Effector memory CD8-positive, alpha-beta T cell (primary cell): ENCODE measurements at regions not wholly inside any gene's neighbourhood (a gene's known extent, or its start where the extent isn't known, plus 50 kb on each side); places are given as distances from the start of the nearest gene placed in this dataset.

Experiments
- ATAC-seq: fragments of 150-1000 bp; cut with Tn5 transposase; replicated peaks from 2 replicates; pipeline ENCODE4 v1.10.0; 2021; ENCODE audit warnings: mild to moderate bottlenecking, moderate library complexity
- DNase-seq, 3 experiments: peaks; one replicate each; pipeline ENCODE4 v3.0.0; 2021
- H3K27ac Mint-ChIP-seq, 2 donors: one replicate each; pipeline ENCODE4 v1.8.0; 2022; ENCODE audit warnings: mild to moderate bottlenecking in 2 of 2, mixed read lengths in 2 of 2, moderate library complexity in 2 of 2
- H3K27me3 Mint-ChIP-seq, 2 donors: one replicate each; pipeline ENCODE4 v1.8.0; 2022; ENCODE audit warnings: mixed read lengths in 2 of 2
- H3K36me3 Mint-ChIP-seq: one replicate; pipeline ENCODE4 v1.8.0; 2022; ENCODE audit warnings: mild to moderate bottlenecking, moderate library complexity, mixed read lengths; ENCODE audit not compliant: insufficient read depth
- H3K4me1 Mint-ChIP-seq, 2 donors: one replicate each; pipeline ENCODE4 v1.8.0; 2022; ENCODE audit warnings: low read depth in 2 of 2, mixed read lengths in 2 of 2
- H3K4me3 Mint-ChIP-seq, 2 donors: one replicate each; pipeline ENCODE4 v1.8.0; 2022; ENCODE audit warnings: mild to moderate bottlenecking in 2 of 2, mixed read lengths in 2 of 2, moderate library complexity in 2 of 2
- H3K9me3 Mint-ChIP-seq, 2 donors: one replicate each; pipeline ENCODE4 v1.8.0; 2022; ENCODE audit warnings: mixed read lengths in 2 of 2

- no peak for ATAC-seq
- DNase-seq: no peak
- peaks cover 10 to 18% of the 10 kb centered on the region in 2 donors for H3K27me3 Mint-ChIP-seq
- H3K4me3 Mint-ChIP-seq: no peak overlapping the region
- H3K9me3 Mint-ChIP-seq: no peaks in the 10 kb centered on the region
- H3K4me1 Mint-ChIP-seq: no peaks in the 10 kb centered on the region
- no peaks in the 10 kb centered on the region for H3K36me3 Mint-ChIP-seq
- H3K27ac Mint-ChIP-seq: no peak overlapping the region
Observed at GRCh38 chr1:208357644-208358507, 113.7 kb upstream of the PLXNA2 start.

GRCh38 chr1:208358651-208359050 lies 114.5 kb upstream of the PLXNA2 start:
- H3K9me3 Mint-ChIP-seq: no peaks in the 10 kb centered on the region
- no peaks in the 10 kb centered on the region for H3K36me3 Mint-ChIP-seq
- ATAC-seq (no peak), DNase-seq (no peak)
- no peaks in the 10 kb centered on the region for H3K4me1 Mint-ChIP-seq
- no peak overlapping the region for H3K4me3 Mint-ChIP-seq
- no peak overlapping the region for H3K27ac Mint-ChIP-seq
- H3K27me3 Mint-ChIP-seq: peaks cover 18 to 26% of the 10 kb centered on the region in 2 donors

- no peak overlapping the region for H3K4me3 Mint-ChIP-seq
- H3K4me1 Mint-ChIP-seq: no peaks in the 10 kb centered on the region
- no peaks in the 10 kb centered on the region for H3K36me3 Mint-ChIP-seq
- H3K27me3 Mint-ChIP-seq: peaks cover 18 to 26% of the 10 kb centered on the region in 2 donors
- no peak for DNase-seq
- no peak overlapping the region for H3K27ac Mint-ChIP-seq
- H3K9me3 Mint-ChIP-seq: no peaks in the 10 kb centered on the region
- ATAC-seq: no peak
Observed at GRCh38 chr1:208362011-208362410, 117.8 kb upstream of the PLXNA2 start.

- no peak overlapping the region for H3K4me3 Mint-ChIP-seq
Observed at GRCh38 chr1:208366559-208366958, 122.4 kb upstream of the PLXNA2 start.

GRCh38 chr1:208369045-208369444 lies 124.9 kb upstream of the PLXNA2 start:
- H3K36me3 Mint-ChIP-seq: no peaks in the 10 kb centered on the region
- H3K27me3 Mint-ChIP-seq: no peaks in the 10 kb centered on the region
- DNase-seq: no peak
- no peak overlapping the region for H3K27ac Mint-ChIP-seq
- H3K4me1 Mint-ChIP-seq: no peaks in the 10 kb centered on the region
- no peak overlapping the region for H3K4me3 Mint-ChIP-seq
- no peaks in the 10 kb centered on the region for H3K9me3 Mint-ChIP-seq
- ATAC-seq: no peak

More at GRCh38 chr1:208366559-208366958, 122.4 kb upstream of the PLXNA2 start:
- H3K27ac Mint-ChIP-seq: no peak overlapping the region
- no peaks in the 10 kb centered on the region for H3K9me3 Mint-ChIP-seq
- peaks cover 8 to 20% of the 10 kb centered on the region in 2 donors for H3K27me3 Mint-ChIP-seq
- no peaks in the 10 kb centered on the region for H3K36me3 Mint-ChIP-seq
- no peaks in the 10 kb centered on the region for H3K4me1 Mint-ChIP-seq
- ATAC-seq: no peak
- DNase-seq: no peak

GRCh38 chr1:208369658-208370057 lies 125.5 kb upstream of the PLXNA2 start:
- ATAC-seq: no peak
- Mint-ChIP-seq H3K4me3 (no peak overlapping the region), H3K27me3 (peaks cover 0 to 4% of the 10 kb centered on the region in 2 donors), H3K36me3 (no peaks in the 10 kb centered on the region), H3K4me1 (no peaks in the 10 kb centered on the region), H3K27ac (no peak overlapping the region), H3K9me3 (no peaks in the 10 kb centered on the region)
- DNase-seq: no peak

GRCh38 chr1:208374391-208374941 lies 130.3 kb upstream of the PLXNA2 start:
- DNase-seq: no peak

GRCh38 chr1:208381481-208381880 lies 137.3 kb upstream of the PLXNA2 start:
- H3K9me3 Mint-ChIP-seq: no peaks in the 10 kb centered on the region
- no peaks in the 10 kb centered on the region for H3K4me1 Mint-ChIP-seq
- no peak overlapping the region for H3K27ac Mint-ChIP-seq
- ATAC-seq (no peak), DNase-seq (no peak)
- no peak overlapping the region for H3K4me3 Mint-ChIP-seq
- peaks cover 0 to 21% of the 10 kb centered on the region in 2 donors for H3K27me3 Mint-ChIP-seq
- H3K36me3 Mint-ChIP-seq: no peaks in the 10 kb centered on the region

More at GRCh38 chr1:208374391-208374941, 130.3 kb upstream of the PLXNA2 start:
- H3K4me1 Mint-ChIP-seq: no peaks in the 10 kb centered on the region
- no peak overlapping the region for H3K27ac Mint-ChIP-seq
- no peak overlapping the region for H3K4me3 Mint-ChIP-seq
- no peaks in the 10 kb centered on the region for H3K9me3 Mint-ChIP-seq
- H3K36me3 Mint-ChIP-seq: peaks cover 3% of the 10 kb centered on the region
- no peak for ATAC-seq
- peaks cover 0 to 24% of the 10 kb centered on the region in 2 donors for H3K27me3 Mint-ChIP-seq

GRCh38 chr1:208387908-208388811 lies 144.0 kb upstream of the PLXNA2 start:
- Mint-ChIP-seq H3K4me3 (no peak overlapping the region), H3K27ac (no peak overlapping the region), H3K27me3 (peaks cover 6 to 24% of the 10 kb centered on the region in 2 donors), H3K9me3 (peaks cover 0 to 2% of the 10 kb centered on the region in 2 donors), H3K4me1 (no peaks in the 10 kb centered on the region), H3K36me3 (no peaks in the 10 kb centered on the region)
- ATAC-seq: no peak
- DNase-seq: no peak

- Mint-ChIP-seq H3K4me3 (no peak overlapping the region), H3K27ac (no peak overlapping the region), H3K27me3 (peaks cover 6 to 42% of the 10 kb centered on the region in 2 donors), H3K4me1 (no peaks in the 10 kb centered on the region), H3K36me3 (no peaks in the 10 kb centered on the region), H3K9me3 (peaks cover 0 to 2% of the 10 kb centered on the region in 2 donors)
- no peak for ATAC-seq
- no peak for DNase-seq
Observed at GRCh38 chr1:208393416-208393815, 149.2 kb upstream of the PLXNA2 start.

GRCh38 chr1:208393826-208394225 lies 149.6 kb upstream of the PLXNA2 start:
- peaks cover 9 to 42% of the 10 kb centered on the region in 2 donors for H3K27me3 Mint-ChIP-seq
- H3K27ac Mint-ChIP-seq: no peak overlapping the region
- H3K4me3 Mint-ChIP-seq: no peak overlapping the region
- no peak for DNase-seq
- H3K9me3 Mint-ChIP-seq: peaks cover 2% of the 10 kb centered on the region in 2 donors
- H3K4me1 Mint-ChIP-seq: no peaks in the 10 kb centered on the region
- ATAC-seq: no peak
- no peaks in the 10 kb centered on the region for H3K36me3 Mint-ChIP-seq

GRCh38 chr1:208397286-208397685 lies 153.1 kb upstream of the PLXNA2 start:
- ATAC-seq (no peak), DNase-seq (no peak)
- Mint-ChIP-seq H3K4me3 (no peak overlapping the region), H3K4me1 (no peaks in the 10 kb centered on the region), H3K36me3 (peaks cover 5% of the 10 kb centered on the region), H3K27ac (no peak overlapping the region), H3K9me3 (peaks cover 2 to 6% of the 10 kb centered on the region in 2 donors), H3K27me3 (peaks cover 16 to 27% of the 10 kb centered on the region in 2 donors)

GRCh38 chr1:208405014-208405413 lies 160.8 kb upstream of the PLXNA2 start:
- no peaks in the 10 kb centered on the region for H3K4me1 Mint-ChIP-seq
- no peak overlapping the region for H3K4me3 Mint-ChIP-seq
- H3K27ac Mint-ChIP-seq: no peak overlapping the region
- no peak for ATAC-seq
- peaks cover 5% of the 10 kb centered on the region for H3K36me3 Mint-ChIP-seq
- peaks cover 12 to 21% of the 10 kb centered on the region in 2 donors for H3K27me3 Mint-ChIP-seq
- no peaks in the 10 kb centered on the region for H3K9me3 Mint-ChIP-seq
- DNase-seq: no peak
